ENCODE measurements at regions not wholly inside any gene's neighbourhood (a gene's known extent, or its start where the extent isn't known, plus 50 kb on each side); places are given as distances from the start of the nearest gene placed in this dataset.

DNA sequence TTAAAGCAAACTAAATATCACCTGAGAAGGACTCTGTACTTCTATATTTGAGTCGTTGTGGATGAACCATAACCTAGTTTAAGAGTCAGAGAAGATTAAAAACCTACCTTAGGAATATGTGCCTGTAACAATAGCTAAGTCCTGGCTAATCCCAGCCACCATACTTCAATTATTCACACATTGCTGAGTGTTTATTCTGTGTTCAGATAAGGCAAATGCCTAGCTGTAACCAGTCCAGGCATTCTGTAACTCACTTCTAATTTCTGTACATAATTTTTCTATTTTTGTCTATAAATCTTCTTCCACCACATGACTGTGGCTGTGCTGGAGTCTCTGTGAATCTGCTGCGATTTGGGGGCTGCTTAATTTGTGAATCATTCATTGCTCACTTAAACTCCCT lies 441.9 kb upstream of the ADAMTS5 start:
- no peak for DNase-seq (ENCODE audit: low read depth in 4 of 4, low spot score in 3 of 4)

DNA sequence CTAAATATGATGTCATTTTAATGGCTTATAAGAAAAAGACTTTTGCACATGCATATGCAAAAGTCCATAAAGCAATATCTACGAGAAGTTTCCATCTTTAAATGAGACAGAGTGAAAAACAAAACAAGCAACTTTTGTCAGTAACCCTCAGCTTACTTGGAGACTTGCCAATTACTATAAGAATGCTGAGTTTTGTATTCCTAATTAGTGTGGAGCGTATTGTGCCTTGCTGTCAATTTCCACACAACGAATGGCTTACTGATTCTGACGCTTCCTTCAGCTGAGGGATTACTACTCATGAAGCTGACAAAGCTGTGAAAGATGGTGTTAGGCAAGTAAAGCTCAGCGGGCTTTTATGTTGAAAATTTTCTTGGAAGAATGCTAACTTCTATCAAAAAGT lies 440.4 kb upstream of the ADAMTS5 start:
- no peak for DNase-seq (ENCODE audit: low read depth in 4 of 4, low spot score in 3 of 4)

DNA sequence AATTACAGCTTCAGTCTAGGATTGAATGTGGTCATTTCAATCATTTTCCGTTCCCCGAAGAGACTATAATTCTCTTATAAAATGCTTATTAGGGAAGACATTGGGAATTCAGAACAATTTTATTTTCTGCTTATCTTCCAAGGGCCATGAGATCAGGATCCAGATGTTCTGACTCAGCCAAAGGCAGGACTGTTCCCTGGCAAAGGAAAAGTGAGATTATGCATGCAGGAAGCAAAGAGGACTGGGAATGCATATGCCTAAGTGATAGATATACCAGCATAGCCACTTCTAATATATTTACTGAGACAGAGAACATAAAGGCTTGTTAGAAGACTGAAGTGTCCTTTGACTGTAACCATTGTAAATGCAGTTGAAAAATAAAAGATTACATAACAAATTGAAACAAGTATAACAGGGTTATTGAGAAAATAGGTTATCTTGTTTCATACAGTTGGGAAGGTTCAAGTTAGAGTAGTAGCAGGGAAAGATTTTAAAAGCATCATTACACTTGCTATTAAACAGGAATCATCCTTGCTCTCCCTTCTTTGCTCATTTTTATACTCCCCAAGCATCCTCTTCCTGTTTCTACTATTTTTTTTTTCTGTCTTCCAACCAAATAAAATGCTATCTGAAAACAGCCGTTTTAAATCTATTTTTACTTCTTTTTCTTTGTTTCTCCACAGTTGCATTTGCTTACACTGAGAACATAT lies 439.6 kb upstream of the ADAMTS5 start:
- DNase-seq (ENCODE audit: low read depth in 4 of 4, low spot score in 3 of 4): peak in 2 of 4 donors; percentile 38 to 50

DNA sequence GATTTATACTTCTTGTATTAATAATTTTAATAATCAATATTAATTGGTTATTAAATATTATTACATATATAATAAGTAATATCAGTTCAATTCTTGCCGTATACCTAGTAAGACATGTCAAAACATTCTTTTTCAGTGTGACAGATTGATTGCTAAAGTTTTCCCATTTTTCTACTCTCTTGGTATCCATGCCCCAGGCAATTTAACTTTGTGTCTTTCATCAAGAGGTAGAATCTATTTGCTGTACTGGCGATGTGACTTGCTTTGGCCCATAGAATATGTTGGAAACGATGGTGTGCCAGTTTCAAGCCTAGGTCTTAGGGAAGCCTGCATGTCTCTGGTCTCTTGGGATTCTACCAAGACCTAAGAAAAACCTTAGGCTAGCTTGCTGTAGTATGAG lies 436.1 kb upstream of the ADAMTS5 start:
- no peak for DNase-seq (ENCODE audit: low read depth in 4 of 4, low spot score in 3 of 4)

DNA sequence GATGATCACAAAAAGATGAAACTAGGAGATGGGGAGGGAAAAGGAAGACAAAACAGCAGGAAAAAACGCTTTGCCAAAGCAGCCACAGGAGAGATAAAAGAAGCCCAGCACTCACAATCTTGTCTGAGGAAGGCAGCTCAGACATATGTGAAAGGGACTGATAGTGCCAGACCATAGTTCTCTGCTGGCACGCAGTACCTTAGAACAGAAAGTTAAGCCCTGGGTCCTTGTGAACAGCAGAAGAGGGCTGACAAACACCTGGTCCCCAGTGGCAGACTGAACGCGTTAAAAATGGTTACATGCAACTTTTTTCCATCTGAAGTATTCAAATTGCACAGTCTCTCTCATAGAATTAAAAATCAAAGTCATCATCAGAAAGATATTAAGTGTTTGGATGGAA lies 433.2 kb upstream of the ADAMTS5 start:
- DNase-seq (ENCODE audit: low read depth in 4 of 4, low spot score in 3 of 4): no peak

DNA sequence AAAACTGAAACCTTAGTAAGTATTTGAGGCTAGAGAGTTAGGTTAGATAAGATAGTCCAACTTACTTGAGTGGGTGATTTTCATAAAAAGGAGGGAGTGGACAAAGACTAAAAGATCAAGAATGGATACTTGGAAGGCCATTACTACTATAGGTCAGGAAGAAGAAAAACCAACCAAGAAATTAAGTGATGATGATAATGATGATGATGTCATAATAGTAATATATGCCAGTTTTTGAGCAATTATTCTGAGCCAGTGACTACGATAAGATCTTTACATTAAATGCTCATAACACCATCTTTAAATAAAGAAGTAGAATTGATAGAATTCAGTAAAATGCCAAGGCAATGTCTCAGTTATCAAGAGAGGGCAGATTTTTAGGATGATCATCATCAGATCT lies 430.7 kb upstream of the ADAMTS5 start:
- no peak for DNase-seq (ENCODE audit: low read depth in 4 of 4, low spot score in 3 of 4)

DNA sequence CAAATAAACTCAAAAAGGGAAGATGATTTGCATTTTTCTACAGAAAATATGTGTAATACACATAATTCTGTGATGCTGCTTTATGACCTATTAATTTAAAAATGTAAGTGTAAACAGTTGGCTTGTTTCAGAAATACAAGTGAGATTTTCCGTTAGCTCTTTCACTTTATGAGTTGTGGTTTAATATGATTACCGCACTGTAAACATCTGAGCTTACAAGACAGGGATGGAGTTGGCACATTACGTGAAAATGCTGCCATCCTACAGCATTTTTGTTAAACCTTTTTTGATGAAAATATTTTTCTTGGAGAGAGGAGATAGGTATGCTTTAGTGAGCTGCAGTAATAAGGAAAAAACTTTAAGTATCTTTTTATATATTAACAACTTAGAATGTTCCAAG lies 426.8 kb upstream of the ADAMTS5 start:
- no peak for DNase-seq (ENCODE audit: low read depth in 4 of 4, low spot score in 3 of 4)

DNA sequence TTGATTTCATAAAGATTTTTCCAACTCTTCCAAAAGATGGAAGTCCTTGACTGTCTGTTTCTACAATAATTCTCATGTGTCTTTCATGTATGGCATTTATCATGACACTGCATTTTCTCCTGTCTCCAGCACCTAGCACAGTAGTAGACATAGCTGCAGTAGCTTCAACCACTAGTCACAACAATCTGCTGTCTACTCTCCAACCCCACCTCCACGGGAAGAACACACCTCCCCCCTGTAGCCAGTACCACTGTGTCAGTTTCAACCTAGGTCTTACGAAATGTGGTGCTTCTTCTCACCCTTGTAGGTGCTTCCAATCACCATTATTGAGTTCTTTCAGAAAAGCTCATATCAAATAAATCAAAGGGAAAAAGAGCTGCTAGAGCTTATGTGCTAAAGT lies 425.1 kb upstream of the ADAMTS5 start:
- no peak for DNase-seq (ENCODE audit: low read depth in 4 of 4, low spot score in 3 of 4)

DNA sequence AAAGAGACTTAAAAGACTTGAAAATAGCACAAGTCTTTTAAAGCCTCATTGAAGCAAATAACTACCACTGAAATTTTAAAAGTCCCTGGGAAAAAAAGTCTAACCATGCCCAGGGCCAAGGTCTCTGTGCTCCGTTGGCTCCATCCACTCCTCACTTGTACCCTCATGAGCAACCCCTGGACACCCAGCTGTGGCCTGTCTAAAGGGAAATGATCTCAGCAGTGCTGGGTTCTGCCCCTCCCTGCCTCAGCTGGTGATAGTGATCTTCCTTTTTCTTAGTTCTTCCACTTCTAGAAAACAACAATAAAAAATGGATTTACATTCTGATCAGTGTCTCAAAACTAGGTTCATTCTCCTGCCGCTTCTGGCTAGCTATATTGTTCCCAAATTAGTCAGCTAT lies 423.5 kb upstream of the ADAMTS5 start:
- DNase-seq (ENCODE audit: low read depth in 4 of 4, low spot score in 3 of 4): no peak

DNA sequence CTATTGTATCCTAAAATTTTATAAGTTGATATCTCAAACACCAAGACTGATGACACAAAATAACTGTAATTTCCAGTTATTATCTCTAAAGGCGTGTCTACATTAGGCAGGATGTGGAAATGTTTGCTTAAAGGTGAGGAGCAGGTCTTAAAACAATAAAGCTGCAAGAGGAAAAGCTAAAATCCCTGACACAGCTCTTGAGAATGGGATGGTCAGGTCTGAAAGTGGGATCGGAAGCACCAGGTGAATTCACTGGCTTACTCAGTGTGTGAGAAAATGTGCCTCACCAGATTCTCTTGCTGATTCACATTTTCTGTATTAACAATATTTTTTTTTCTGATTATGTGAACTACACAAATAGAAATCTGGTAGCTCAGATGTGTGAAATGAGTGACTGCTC lies 421.9 kb upstream of the ADAMTS5 start:
- DNase-seq (ENCODE audit: low read depth in 4 of 4, low spot score in 3 of 4): no peak

DNA sequence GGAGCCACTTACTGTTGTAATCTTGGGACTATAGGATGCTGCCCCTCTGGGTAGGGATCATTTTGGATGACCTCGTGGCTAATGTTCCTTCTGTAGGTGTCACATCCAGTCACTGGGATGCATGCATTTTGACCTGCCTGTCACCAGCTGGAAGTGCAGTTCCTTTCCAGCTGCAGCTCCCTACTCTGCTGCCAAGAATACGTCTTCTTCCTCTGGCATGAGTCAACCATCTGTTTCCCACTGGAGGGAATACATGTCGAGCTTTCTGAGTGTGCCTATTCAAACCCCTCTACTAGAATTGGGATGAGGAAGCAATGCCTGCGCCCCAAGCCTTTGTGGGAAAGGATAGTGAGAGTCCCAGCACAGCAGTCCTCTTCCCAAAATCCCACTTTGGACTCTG lies 415.5 kb upstream of the ADAMTS5 start:
- DNase-seq (ENCODE audit: low read depth in 4 of 4, low spot score in 3 of 4): no peak

DNA sequence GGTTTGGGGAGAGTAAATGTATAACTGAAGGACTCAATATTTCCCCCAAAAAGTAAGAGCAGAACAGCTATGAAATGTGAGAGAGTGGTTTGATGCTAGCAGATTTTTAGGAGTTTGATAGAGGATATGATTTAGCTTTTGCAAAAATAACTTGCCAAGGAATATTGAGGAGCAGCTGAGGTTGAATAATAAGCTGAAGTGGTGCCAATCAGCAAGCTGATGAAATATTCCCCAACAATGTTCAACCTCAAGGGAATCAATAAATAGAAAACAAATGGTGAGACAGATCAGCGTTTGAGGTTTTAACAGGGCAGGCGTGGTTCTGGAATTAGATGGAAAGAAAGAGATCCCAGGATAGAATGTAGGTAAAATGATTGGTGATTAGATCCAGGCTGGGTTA lies 413.4 kb upstream of the ADAMTS5 start:
- no peak for DNase-seq (ENCODE audit: low read depth in 4 of 4, low spot score in 3 of 4)

DNA sequence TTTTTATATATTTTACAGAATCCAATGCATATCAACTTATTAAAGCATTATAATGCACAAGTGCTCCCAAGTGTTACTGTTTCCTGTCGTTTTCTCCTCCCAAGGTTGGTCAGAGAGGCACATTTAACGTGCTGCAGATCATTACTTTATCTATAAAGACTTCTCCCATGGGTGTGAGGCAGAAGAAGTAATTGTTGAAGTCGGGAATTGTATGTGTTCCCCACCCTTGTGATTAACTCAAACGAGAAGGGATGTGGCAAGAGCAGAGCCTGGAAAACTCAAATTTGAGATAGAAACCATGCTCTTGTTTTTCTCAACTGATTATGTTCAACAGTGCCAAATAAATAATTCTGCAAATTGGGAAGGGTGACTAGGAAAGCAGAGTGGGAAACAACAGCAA lies 412.5 kb upstream of the ADAMTS5 start:
- DNase-seq (ENCODE audit: low read depth in 4 of 4, low spot score in 3 of 4): no peak

DNA sequence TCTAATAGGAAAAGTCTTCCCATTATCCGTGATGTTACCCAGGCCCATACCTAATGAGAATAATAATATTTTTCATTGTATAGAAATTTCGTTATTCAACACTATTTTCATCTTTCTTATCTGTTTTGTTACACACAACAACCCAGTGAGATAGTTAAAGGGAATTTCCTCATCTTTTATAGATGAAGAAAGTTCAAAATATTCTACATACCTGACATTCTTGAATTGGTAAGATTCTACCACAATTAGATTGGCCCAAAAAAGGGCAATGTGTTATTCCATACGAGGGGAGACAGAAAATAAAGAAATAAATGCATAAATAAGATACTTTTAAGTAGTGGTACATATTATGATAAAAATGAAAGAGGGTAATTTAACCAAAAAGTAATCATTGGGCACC lies 405.5 kb upstream of the ADAMTS5 start:
- no peak for DNase-seq (ENCODE audit: low read depth in 4 of 4, low spot score in 3 of 4)

DNA sequence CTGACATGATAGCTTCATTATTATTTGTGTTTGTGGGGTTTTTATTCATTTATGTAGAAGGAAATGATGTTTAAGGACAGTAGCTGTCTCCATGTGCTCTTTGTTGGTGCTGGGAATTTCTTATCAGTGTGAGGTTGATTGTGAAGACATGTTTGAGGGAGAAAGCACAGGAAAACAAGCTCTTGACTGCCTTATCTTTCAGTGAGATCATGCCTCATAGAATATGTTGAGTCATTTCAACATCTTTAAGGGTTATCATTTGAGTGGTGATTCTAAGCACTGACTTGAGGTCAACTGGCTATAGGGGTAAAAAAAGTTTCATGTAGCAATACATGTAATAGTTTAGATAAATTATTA lies 405.1 kb upstream of the ADAMTS5 start:
- DNase-seq (ENCODE audit: low read depth in 4 of 4, low spot score in 3 of 4): no peak

DNA sequence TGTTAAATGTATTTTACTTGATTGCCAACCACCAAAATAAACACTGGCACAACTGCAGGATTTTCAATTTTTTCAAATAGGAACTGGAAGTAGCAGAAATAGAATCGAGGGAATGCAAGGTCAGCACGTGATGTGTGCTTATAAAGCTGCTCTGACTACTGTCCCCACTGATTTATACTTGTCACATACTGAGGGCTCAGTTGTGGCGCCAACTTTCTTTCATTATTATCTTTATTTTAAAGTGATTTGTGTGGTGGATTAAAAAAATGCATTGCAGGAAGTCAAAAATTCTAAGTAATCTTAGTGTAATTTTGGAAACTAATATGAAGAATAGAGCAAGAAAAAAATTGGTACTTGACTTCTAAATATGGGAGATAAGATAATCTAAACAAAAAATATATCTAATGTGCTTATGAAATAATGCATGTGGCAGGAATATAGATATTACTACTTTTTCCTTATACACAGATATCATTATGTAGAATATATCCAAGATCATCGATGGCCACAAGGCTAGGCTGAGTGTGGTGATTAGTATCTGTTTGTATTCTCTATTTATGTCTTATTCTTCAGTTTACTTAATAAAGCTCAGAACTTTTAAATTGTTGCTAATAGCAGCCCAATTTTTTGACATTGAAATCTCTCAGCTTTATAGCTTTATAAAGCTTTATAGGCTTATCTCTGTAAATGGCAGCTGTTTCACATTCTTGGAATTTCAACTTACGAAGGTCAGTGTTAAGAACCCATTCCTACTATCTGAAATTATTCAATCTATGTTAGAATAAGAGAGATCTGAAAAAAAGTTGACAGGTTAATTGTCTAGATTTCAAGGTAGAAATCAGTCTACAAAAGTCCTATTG lies 404.5 kb upstream of the ADAMTS5 start:
- DNase-seq (ENCODE audit: low read depth in 4 of 4, low spot score in 3 of 4): peak in 1 of 4 donors; percentile 54

DNA sequence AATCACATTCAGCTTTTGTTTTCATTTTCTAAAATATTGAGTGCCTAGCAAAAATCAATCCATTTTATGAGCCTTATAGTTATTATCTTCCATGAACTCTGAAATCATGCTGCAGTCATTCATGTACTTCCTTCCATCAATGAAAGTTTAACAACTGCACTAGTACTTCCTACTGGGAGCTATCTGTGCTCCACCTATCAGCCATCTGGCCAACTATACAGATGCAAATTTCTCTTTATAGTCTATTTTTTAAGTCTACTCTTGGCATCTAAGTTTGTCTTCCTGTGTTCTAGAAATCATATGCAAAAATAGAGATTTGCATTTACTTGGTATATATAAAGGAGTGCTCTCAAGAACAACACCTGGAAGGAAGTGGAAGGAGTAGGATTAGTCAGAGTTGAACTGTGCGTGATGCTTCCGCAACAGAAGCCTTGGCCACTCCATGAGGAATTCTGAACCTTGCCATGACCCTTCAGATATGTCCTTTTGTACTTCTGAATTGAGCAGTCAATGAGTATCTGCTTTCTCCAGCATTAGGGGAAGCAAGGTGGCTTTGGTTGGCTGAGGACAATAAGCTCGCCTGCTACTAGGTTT lies 403.2 kb upstream of the ADAMTS5 start:
- DNase-seq (ENCODE audit: low read depth in 4 of 4, low spot score in 3 of 4): no peak

DNA sequence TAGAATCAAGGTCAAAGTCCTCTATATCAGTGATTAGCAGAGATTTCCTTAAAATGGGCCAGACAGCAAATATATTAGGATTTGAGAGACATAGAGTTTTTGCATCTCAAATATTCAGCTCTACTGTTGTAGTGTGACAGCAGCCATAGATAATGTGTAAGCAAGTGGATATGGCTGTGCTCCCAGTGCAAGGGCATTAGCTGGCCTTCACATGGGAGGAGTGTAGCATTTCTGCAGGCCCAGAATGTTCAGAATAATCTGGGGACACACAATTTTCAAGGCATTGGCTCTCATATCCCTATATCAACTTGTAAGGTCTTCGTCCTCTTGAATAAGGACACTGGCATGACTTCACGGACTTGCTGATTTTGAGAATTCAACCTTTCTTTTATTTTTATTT lies 402.3 kb upstream of the ADAMTS5 start:
- DNase-seq (ENCODE audit: low read depth in 4 of 4, low spot score in 3 of 4): no peak

DNA sequence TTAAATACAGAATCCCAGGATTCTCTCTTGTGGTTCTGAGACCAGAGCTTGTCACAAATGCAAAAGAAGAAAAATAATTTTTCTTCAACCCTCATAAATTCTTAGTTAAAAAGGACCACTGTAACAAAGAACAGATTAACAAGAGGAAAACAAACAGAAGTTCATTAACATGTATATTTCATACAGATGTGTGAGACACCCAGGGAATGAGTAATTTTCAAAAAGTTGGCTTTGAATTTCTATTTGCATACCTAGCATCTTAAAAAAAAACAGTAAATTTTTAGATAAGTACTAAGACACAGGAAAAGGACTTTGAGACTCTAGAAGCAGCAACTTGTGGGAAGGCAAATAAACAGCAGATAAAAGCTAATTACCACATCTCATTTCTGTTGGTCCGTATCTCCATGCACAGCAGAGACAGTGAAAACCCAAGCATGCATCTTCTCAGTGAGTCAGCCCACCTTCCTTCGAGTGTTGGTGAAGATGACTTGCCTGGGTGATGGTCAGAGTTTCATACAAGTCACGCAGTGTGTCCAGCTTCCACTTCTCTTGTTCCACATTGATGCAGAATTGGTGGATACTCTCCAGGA lies 399.9 kb upstream of the ADAMTS5 start:
- no peak for DNase-seq (ENCODE audit: low read depth in 4 of 4, low spot score in 3 of 4)

DNA sequence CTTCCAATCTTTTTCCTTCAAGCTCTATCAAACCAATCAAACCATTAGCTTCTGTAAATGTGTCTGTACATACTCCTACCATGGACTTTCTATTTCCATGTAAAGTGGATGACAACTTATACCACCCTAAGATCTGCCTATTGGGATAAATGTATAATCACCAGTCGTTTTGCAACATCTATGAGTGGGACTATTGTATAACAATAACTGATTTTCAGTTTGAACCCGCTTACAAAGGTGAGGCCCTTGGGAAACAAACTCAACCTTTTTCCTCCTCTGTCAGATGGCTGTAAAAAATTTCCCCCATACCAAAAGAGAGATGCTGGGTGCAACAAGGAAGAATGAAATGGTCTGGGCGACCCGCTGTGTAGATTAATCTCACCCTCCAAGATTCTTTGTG lies 399.1 kb upstream of the ADAMTS5 start:
- no peak for DNase-seq (ENCODE audit: low read depth in 4 of 4, low spot score in 3 of 4)

DNA sequence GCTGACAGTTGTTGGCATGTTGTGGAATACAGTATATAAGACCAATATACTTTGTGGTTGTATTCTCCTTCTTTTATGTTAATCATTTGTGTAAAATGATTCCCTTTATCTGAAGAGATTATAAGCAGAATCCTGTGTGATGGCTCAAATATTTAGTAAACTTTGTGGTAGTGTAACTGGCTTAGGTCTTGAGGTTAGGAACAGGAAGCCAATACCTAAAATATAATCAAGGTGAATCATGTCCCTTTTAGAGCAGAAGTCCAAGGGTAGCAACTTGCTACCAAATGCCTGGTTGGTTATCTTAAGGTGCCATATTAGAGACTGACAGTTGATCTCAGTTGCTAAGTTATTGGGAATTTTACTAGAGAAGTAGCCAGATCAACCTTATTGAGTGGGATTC lies 398.5 kb upstream of the ADAMTS5 start:
- DNase-seq (ENCODE audit: low read depth in 4 of 4, low spot score in 3 of 4): no peak
